Thoracic aorta (tissue), 2 donors: ENCODE measurements at regions not wholly inside any gene's neighbourhood (a gene's known extent, or its start where the extent isn't known, plus 50 kb on each side); places are given as distances from the start of the nearest gene placed in this dataset.

Experiments
- ATAC-seq: fragments of 150-250 bp; one replicate; pipeline ENCODE4 v1.8.0; 2017; ENCODE audit warnings: low read depth; ENCODE audit not compliant: insufficient number of reproducible peaks, low FRiP score
- DNase-seq: peaks from one replicate; pipeline ENCODE4 v3.0.0-alpha.2; 2020; ENCODE audit warnings: low spot score
- H3K27ac ChIP-seq, 2 donors: fragments of 200-600 bp; sonication (generic); 1 replicate in 1 of 2; 2 replicates in 1 of 2; pipeline ENCODE4 v1.5.1; 2016; ENCODE audit warnings: mild to moderate bottlenecking in 2 of 2, moderate library complexity in 2 of 2
- H3K27me3 ChIP-seq: fragments of 200-600 bp; sonication (generic); replicated peaks from 2 replicates; pipeline ENCODE4 v1.6.0; 2016; ENCODE audit warnings: mild to moderate bottlenecking; ENCODE audit not compliant: insufficient read depth
- H3K36me3 ChIP-seq: fragments of 200-600 bp; sonication (generic); one replicate; pipeline ENCODE4 v1.5.1; 2016
- H3K4me1 ChIP-seq, 2 donors: fragments of 200-600 bp; sonication (generic); 1 replicate in 1 of 2; 2 replicates in 1 of 2; pipeline versions ENCODE4 v1.5.1 to v1.6.0; 2016; ENCODE audit warnings: low read depth in 2 of 2, mild to moderate bottlenecking in 1 of 2; ENCODE audit not compliant: control insufficient read depth in 1 of 2
- H3K4me3 ChIP-seq: fragments of 200-600 bp; sonication (generic); 2 replicates; pipeline ENCODE4 v1.5.1; 2016; ENCODE audit warnings: mild to moderate bottlenecking
- H3K9me3 ChIP-seq: fragments of 200-600 bp; sonication (generic); 2 replicates; pipeline ENCODE4 v1.5.1; 2016
- CTCF ChIP-seq: fragments of 200-600 bp; sonication (generic); IDR thresholded peaks from one replicate; pipeline ENCODE4 v1.5.1; 2019; ENCODE audit warnings: antibody characterized with exemption

DNA sequence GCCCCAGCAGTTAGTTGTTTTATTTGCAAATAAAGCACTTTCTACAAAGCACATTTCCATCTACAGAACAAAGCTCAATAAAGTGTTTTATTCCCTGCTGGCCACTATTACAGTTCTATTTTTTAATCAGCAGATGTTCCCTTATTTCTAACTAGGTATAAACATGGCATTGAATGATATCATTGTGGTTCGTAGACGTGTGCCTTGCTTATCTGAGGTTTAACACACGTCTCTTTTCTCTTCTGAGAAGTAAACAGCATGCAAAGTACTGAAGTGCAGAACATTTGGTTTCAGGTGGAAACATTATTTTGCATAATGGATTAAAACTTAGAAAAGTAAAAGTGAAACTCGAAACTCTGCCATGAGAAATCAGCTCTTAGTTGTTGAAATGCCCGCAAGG is 1989.3 kb upstream of the WWC1 start:
- DNase-seq (no peak), ATAC-seq (no peak)
- H3K4me3 ChIP-seq, result no peak overlapping the region
- no peaks in the 10 kb centered on the region for H3K27me3 ChIP-seq
- no peaks in the 10 kb centered on the region for H3K9me3 ChIP-seq
- no peak overlapping the region for H3K27ac ChIP-seq
- no peak for TF ChIP-seq CTCF
- H3K4me1 ChIP-seq, result no peaks in the 10 kb centered on the region
- H3K36me3 ChIP-seq, result no peaks in the 10 kb centered on the region

- Histone ChIP-seq H3K27ac (no peak overlapping the region), H3K9me3 (no peaks in the 10 kb centered on the region)
- ATAC-seq, result no peak
Observed at GRCh38 chr5:166317425-166317824, 1974.0 kb upstream of the WWC1 start.

DNA sequence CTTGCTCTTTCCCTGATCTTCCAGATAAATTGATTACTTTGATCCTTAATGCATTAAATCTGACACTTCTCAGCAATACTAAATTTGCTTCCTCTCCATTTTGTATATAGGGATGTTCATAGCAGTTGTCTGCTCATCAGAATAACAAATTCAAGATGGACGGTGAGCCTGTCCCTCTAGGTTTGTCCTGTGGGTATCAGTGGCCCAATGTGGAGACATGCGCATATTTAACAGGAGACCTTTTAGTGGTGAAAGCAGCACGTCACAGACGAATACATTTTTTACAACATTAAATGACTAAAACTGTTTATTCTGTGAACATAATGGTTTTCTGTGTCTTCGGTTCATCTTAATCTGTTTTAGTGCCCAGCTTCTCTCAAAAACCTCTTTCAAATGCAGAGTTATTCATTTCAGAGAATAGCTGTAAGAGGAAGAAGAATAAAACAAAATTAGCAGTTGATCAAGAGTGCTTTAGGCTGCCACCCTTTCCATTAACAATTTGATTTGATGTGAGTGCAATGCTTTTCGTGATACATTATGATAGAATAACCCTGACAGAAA is 1970.4 kb upstream of the WWC1 start:
- Histone ChIP-seq H3K27me3 (no peaks in the 10 kb centered on the region), H3K4me3 (no peak overlapping the region), H3K4me1 (no peaks in the 10 kb centered on the region), H3K9me3 (no peaks in the 10 kb centered on the region), H3K27ac (no peak overlapping the region), H3K36me3 (no peaks in the 10 kb centered on the region)
- ATAC-seq, result no peak
- TF ChIP-seq CTCF, result no peak
- DNase-seq, result no peak

More at GRCh38 chr5:166317425-166317824, 1974.0 kb upstream of the WWC1 start:
- Histone ChIP-seq H3K36me3 (no peaks in the 10 kb centered on the region), H3K4me1 (no peaks in the 10 kb centered on the region), H3K27me3 (no peaks in the 10 kb centered on the region), H3K4me3 (no peak overlapping the region)
- no peak for DNase-seq
- no peak for TF ChIP-seq CTCF

DNA sequence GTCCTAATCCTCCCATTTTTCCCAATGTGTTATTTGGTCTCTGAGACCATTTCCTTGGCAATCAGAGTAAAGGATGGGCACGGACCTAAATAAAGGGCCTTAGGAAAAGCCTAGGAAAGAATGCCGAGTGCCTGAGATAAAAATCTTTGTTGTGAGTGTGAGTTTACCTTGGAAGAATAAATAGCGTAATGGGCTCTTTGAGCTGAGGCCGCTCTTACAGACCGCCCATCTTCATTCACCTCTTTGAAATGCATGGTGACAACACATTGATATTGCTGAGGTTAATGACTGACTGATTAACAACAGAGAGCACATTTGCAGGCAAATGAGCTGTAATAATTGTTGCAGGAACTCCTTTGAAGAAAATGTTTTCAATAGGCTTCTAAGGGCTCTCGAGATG is 1967.1 kb upstream of the WWC1 start:
- no peak for DNase-seq
- Histone ChIP-seq H3K27ac (no peak overlapping the region), H3K9me3 (no peaks in the 10 kb centered on the region), H3K36me3 (no peaks in the 10 kb centered on the region), H3K27me3 (no peaks in the 10 kb centered on the region), H3K4me3 (no peak overlapping the region), H3K4me1 (no peaks in the 10 kb centered on the region)
- ATAC-seq, result no peak
- no peak for TF ChIP-seq CTCF

GRCh38 chr5:166329149-166329800 is 1962.2 kb upstream of the WWC1 start:
- H3K27ac ChIP-seq, result no peak overlapping the region
- no peaks in the 10 kb centered on the region for H3K27me3 ChIP-seq
- no peak for TF ChIP-seq CTCF
- DNase-seq (no peak), ATAC-seq (no peak)
- H3K9me3 ChIP-seq, result no peaks in the 10 kb centered on the region
- no peaks in the 10 kb centered on the region for H3K36me3 ChIP-seq
- H3K4me3 ChIP-seq, result no peak overlapping the region
- no peaks in the 10 kb centered on the region for H3K4me1 ChIP-seq
